Tibial artery (tissue), 4 donors: ENCODE measurements at regions not wholly inside any gene's neighbourhood (a gene's known extent, or its start where the extent isn't known, plus 50 kb on each side); places are given as distances from the start of the nearest gene placed in this dataset.

Source experiments
- DNase-seq, 2 donors: peaks; one replicate each; pipeline ENCODE4 v3.0.0-alpha.2; 2019
- H3K27ac ChIP-seq, 2 donors: fragments of 200-600 bp; sonication (generic) in 1 of 2; 1 replicate in 1 of 2; 2 replicates in 1 of 2; pipeline ENCODE4 v1.5.1; 2018 to 2019; ENCODE audit warnings: mild to moderate bottlenecking in 1 of 2
- H3K27me3 ChIP-seq, 2 donors: fragments of 200-600 bp; sonication (generic) in 1 of 2; one replicate each; pipeline versions ENCODE4 v1.5.1 to v1.6.0; 2016 to 2019
- H3K36me3 ChIP-seq, 3 donors: fragments of 200-600 bp; sonication (generic) in 2 of 3; one replicate each; pipeline ENCODE4 v1.5.1; 2016 to 2019; ENCODE audit warnings: mild to moderate bottlenecking in 2 of 3
- H3K4me1 ChIP-seq, 4 donors: fragments of 200-600 bp; sonication (generic) in 2 of 4; 1 replicate in 3 of 4; 2 replicates in 1 of 4; pipeline ENCODE4 v1.5.1; 2016 to 2019
- H3K4me3 ChIP-seq, 2 donors: fragments of 200-600 bp; sonication (generic) in 1 of 2; 1 replicate in 1 of 2; 2 replicates in 1 of 2; pipeline ENCODE4 v1.5.1; 2018 to 2019; ENCODE audit warnings: mild to moderate bottlenecking in 2 of 2
- H3K9me3 ChIP-seq, 3 donors: fragments of 200-600 bp; sonication (generic) in 1 of 3; one replicate each; pipeline ENCODE4 v1.5.1; 2016 to 2019
- CTCF ChIP-seq, 2 experiments: fragments of 200-600 bp in 1 of 2; fragments of 450-650 bp in 1 of 2; IDR thresholded peaks; one replicate each; pipeline ENCODE4 v1.5.1; 2017 to 2019; ENCODE audit warnings: antibody characterized with exemption in 2 of 2, mild to moderate bottlenecking in 1 of 2, moderate library complexity in 1 of 2
- intact Hi-C: fragments of 100-400 bp; cut with DNase I; formaldehyde crosslinking; loops from one replicate; pipeline ENCODE4 v1.15.0; 2023; ENCODE audit warnings: low total_unique reads

- Histone ChIP-seq H3K27ac (no peak overlapping the region), H3K9me3 (no peaks in the 10 kb centered on the region), H3K4me1 (no peaks in the 10 kb centered on the region), H3K27me3 (no peaks in the 10 kb centered on the region), H3K4me3 (no peak overlapping the region), H3K36me3 (no peaks in the 10 kb centered on the region)
- DNase-seq: no peak
- no peak for TF ChIP-seq CTCF (IDR thresholded peaks at IDR 0.05)
- intact Hi-C loops: no loop called here
These were observed 234.9 kb upstream of the CAND1 start for GRCh38 chr12:67034110-67034879.

- TF ChIP-seq CTCF (IDR thresholded peaks at IDR 0.05): no peak
These were observed 234.0 kb upstream of the CAND1 start for GRCh38 chr12:67035121-67035520.

DNA sequence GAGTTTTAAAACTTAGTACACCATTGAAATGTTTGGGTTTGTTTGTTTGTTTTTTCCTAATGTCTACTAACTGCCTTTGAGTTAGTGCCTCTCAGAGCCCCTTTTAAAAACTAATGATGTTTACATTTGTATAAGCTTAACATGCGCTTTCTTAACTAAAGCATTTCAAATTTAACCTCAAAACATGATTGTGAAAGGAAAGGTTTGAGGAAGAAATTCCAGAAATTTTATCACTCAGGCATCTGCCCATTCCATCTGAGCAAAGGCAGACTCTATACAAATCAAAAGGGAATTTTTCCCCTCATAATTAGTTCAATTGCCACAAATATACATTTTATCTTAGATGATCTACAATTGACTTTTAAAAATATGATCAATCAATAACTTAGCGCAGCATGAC, 230.7 kb upstream of the CAND1 start:
- Histone ChIP-seq H3K27ac (no peak overlapping the region), H3K9me3 (no peaks in the 10 kb centered on the region), H3K27me3 (no peaks in the 10 kb centered on the region), H3K4me1 (no peaks in the 10 kb centered on the region), H3K4me3 (no peak overlapping the region), H3K36me3 (no peaks in the 10 kb centered on the region)
- no peak for DNase-seq
- intact Hi-C loops: no loop called here
- no peak for TF ChIP-seq CTCF (IDR thresholded peaks at IDR 0.05)

More at GRCh38 chr12:67035121-67035520, 234.0 kb upstream of the CAND1 start:
- H3K9me3 ChIP-seq: no peaks in the 10 kb centered on the region
- no peaks in the 10 kb centered on the region for H3K36me3 ChIP-seq
- H3K4me1 ChIP-seq: no peaks in the 10 kb centered on the region
- intact Hi-C loops: no loop called here
- no peak for DNase-seq
- H3K27ac ChIP-seq: no peak overlapping the region
- H3K4me3 ChIP-seq: no peak overlapping the region
- no peaks in the 10 kb centered on the region for H3K27me3 ChIP-seq

DNA sequence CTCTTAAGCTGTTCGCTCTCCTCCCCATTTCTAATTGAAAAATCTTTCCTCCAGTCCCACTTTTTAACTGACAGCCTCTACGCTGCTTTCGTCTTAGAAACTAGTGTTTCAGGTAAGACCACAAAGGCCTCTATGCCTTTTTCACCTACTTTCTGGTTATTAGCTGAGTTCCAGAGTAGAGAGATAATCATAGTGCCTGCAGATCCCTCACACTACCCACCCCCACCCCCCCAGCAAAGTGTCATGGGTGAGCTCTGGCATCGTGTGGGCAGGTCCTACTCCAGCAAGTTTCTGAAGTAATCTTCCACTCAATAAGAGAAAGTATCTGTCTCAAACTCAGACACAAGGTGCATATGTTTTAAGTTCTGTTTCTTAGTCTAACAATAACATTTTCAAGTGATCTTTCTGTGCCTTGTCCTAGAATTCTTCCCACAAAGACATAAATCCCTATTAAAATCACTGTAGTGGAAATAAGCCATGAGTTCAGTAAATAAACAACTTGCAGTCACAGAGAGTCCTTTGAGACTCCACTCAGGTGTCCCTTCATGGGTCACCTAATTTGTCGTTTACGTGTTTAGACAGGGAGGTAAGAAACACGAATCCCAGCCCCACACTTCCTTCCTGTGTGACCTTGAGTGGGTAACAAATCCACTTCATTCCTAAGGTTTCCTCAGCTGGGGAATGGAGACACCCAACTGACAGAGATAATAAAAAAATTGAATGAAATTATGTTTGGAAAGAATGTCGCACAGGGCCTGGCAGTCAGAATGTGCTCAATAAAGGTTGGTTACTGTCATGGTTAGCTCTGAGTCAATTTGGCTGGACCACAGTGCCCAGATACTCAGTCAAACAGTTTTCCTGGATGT, 228.9 kb upstream of the CAND1 start:
- Histone ChIP-seq H3K4me1 (no peaks in the 10 kb centered on the region), H3K9me3 (no peaks in the 10 kb centered on the region), H3K36me3 (no peaks in the 10 kb centered on the region), H3K27ac (no peak overlapping the region), H3K4me3 (no peak overlapping the region), H3K27me3 (no peaks in the 10 kb centered on the region)
- no peak for DNase-seq
- intact Hi-C loops: no loop called here
- TF ChIP-seq CTCF (IDR thresholded peaks at IDR 0.05): no peak

GRCh38 chr12:67040861-67041137, 228.4 kb upstream of the CAND1 start:
- Histone ChIP-seq H3K4me3 (no peak overlapping the region), H3K9me3 (no peaks in the 10 kb centered on the region), H3K27ac (no peak overlapping the region), H3K36me3 (no peaks in the 10 kb centered on the region), H3K4me1 (no peaks in the 10 kb centered on the region), H3K27me3 (no peaks in the 10 kb centered on the region)
- DNase-seq: no peak
- TF ChIP-seq CTCF (IDR thresholded peaks at IDR 0.05): no peak
- intact Hi-C loops: no loop called here
